HG02938 (cell line): ENCODE measurements at regions not wholly inside any gene's neighbourhood (a gene's known extent, or its start where the extent isn't known, plus 50 kb on each side); places are given as distances from the start of the nearest gene placed in this dataset.

Experiments
- ATAC-seq: cut with Tn5 transposase; IDR thresholded peaks from one replicate; pipeline ENCODE4 v1.9.1; 2021; ENCODE audit warnings: mild to moderate bottlenecking, moderate library complexity; ENCODE audit not compliant: unreplicated experiment

DNA sequence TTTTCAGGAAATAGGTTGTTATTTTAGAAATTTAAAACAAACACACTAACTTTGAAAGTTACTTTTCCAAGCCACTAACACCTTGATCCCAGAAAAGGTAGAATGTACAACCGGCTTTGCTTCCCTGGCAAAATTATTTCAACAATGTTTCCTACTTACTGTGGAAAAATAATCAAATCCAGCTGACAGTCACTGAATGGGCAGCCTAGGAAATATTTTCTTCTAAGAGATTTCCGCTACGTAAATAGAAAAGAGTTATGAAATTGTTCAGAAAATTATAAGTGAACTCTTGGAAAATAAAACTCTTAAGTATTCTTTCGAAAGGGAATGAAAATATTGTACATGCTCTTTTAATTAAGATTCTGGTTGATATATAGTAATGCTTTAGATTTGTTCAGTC lies 195.7 kb downstream of the GASK1B start:
- no peak for ATAC-seq

DNA sequence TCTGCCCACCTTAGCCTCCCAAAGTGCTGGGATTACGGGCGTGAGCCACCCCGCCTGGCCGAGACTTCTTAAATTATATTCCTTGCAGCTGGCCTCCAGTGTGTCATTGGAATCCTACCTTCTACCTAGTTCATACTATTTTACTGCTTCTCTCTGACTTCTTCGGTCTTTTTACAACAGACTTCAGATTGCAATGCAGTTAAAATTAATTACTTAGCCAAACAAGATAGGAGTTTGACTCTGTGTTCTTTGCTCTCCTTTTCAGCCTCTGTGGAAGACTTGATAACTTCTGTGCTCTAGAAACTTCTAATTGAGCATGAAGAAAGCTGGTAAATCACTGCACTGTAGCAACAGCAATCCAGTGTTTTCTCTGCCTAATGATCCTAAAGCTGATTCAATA lies 199.5 kb downstream of the GASK1B start:
- no peak for ATAC-seq

DNA sequence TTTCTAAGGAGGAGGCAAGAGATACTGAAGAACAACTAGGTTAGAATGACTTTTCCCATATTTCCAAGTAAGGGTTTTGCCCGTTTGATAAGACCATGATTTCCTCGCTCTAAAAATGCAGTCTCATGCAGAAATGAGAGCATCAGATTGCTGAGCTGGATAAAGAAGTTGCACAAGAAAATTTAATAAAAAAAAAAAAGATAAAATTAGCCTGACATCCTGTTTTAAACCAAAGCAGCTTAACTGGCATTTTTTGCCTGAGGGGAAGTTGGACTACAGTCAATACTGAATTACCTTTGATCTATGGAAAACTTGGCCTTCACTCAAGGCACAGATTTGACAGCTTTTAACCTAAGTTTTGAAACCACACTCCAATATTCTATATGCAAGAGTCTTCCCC lies 208.4 kb downstream of the GASK1B start:
- no peak for ATAC-seq

DNA sequence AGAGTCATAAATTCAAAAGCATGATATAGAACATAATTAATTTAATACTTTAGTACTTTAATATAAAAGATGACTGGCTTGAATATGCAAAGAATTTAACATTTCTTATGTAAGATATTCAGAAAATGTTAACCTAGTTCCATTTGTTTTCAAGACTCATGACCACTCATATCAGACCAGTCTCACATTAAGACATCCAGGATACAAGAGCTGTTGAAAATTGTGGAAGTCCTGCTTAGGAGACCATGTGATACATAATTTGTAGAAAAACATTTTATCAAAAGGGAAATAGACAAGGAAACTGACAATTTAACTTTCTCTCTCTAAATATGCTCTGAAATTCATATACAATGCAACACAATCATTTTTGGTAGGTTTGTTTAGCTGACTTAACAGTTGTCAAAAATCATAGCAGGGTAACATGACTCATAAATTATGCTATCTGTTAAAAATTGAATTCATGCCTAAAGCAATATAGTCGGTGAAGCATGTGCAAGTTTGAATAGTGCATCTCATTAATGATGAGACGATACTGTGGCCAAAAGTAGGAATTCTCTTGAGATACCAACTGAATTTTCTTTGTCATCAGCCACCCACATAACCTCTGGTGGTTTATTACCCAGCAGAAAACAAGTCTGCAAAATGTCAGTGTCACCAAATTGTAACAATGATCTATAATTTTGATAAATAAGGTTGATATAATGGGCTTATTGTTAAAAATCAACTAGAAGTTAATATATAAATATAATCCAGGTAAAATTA lies 211.4 kb downstream of the GASK1B start:
- no peak for ATAC-seq

DNA sequence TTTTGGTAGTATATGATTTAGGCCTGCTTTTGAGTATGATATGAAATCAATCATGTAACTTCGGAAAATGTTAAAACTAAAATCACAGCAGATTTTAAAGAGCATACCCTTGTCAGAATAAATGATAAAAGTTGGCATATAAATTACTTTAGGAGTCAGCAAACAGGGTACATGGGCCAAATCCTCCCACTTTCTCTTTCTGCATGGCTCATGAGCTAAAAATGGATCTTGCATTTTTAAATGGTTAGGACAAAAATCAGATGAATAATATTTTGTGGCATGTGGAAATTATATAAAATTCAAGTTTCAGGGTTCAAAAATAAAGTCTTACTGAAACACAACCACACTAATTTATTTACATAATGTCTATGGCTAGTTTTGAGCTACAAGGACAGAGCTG lies 214.9 kb downstream of the GASK1B start:
- no peak for ATAC-seq

DNA sequence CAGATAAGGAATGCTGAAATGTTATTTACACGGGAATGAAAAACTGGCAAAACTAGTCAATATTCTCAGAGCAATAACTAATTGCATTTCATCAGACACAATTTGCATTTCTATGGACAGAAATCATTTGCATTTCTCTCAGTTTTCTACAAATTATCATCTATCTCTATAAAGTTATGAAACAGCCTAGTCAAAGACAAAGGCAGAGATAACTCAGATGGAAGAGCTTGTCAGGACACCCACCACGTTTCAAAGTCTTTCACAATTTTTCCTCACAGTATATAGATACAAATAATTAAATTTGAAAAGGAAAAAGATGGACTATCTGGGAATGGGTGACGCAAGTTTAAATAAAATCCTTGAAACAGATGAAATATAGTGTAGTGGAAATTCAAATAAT lies 230.8 kb downstream of the GASK1B start:
- no peak for ATAC-seq

DNA sequence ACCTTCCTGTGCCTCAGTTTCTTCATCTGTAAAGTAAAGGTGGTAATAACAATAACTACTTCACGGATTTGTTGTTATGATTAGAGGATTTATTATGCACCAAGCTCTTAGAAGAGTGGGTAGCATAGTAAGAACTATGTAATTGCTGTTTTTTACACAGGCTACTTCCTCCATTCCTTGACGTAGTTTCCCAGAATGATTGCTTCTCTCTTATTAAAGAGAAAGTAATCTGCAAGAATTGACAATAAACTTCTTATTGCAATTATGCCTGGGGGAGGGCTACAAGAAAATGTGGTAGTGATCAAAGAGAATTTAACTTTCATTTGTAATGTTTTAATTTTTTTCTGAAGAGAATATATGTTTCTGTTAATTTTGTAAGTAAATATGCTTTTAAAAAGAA lies 238.7 kb downstream of the GASK1B start:
- no peak for ATAC-seq

DNA sequence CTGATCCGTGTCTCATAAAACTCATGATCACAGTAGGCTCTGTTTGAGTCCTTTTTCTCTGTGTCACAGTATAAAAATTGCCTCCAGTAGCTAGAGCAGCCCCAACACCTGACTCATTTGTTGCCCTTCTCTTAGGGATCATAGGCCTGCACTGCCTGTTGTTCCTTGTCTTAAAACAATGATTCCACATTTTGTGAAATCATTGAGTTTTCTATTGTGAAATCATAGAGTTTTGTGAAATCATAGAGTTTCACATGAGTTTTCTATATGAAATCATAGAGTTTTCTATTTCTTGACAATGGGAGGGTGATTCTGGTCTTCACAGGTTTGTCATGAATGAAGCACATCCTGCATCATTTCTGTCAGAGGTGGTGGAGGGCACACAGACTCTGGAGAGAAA lies 239.9 kb downstream of the GASK1B start:
- no peak for ATAC-seq

DNA sequence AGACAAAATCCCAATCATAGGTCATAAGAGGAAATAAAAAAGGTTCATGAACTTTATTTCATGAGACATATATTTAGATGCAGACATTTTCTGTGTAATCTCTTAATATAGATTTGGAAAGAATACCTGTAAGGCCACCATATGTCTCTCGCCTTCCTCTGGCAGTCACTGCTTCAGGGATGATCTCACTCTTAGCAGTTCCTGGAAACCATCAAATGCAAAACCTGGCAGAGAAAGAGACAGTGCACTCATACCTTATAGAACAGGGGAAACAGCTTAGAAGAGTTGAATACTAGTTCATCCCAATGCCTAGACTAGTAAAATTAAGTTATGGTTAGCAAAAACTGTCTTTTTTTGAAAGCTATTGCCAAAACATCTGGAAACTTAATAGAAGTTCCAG lies 243.3 kb downstream of the GASK1B start:
- ATAC-seq, result no peak

DNA sequence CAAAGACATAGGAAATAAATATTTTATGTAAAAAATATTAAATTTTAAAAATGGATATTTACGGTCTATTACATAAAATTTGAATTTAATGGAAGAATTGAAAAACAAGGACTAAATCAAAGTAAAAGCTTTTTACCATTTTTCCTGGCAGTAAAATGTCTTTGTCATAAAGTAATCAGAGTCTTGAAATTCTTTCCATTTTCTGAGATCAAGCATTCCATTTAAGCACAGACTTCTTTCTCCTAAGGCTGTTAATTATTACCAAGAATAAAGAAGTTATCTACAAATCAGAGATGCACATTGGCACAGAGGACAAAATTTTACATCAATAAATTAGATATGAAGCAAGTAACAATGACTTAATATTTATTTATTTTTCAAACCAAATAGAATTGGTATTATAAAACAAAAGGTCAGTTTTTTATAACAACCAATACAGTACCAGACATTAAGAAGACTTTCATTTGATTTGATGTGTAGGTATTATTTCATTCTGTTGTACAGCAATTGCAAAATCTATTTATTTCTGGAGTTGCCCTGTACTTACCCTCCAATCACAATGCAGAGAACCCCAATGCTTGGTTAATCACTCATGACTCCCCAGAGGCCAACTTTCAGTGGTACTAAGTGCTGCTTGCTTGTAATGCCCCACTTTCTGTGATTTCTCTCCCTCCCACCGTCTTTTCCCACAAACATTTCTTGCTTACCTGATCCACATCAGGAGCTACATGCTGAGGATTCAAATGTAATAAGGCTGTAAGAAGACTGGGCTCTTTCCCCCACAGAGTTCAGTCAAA lies 254.6 kb downstream of the GASK1B start:
- ATAC-seq, result no peak

DNA sequence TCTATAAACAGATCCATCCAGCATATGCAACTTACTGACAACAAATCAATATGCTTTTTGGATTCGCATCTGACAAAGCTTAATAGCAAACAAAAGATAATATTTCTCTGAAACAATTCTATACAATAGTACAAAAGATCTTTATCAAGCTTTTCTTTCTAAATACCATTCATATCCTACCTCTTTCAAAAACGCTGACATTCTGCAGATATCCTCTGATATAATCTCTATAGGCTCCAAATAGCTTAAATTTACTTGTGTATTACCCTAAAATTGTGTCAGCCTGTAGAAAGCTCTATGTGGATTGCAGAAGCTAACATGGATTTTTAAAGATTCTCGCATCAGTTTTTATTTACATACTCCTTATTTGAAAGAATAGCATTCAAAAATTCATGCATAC lies 260.6 kb downstream of the GASK1B start:
- no peak for ATAC-seq

DNA sequence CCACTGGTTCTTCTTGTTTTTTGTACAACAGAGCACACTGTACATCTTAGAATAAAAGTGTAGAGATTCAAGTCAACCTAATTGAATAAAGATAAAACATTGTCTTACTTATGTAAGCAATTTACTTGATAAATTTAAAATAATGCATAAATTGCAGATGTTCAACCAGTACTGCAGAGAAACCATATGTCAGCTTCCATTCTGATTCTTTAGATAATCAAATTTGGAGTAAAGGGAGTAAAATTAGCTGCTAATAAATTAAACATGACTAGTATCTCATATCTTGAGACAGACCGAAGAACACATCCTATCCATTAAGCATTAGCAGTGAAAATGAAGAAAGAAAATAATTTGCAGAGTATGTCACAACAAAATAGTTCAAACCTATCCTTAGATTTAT lies 261.2 kb downstream of the GASK1B start:
- ATAC-seq, result no peak

DNA sequence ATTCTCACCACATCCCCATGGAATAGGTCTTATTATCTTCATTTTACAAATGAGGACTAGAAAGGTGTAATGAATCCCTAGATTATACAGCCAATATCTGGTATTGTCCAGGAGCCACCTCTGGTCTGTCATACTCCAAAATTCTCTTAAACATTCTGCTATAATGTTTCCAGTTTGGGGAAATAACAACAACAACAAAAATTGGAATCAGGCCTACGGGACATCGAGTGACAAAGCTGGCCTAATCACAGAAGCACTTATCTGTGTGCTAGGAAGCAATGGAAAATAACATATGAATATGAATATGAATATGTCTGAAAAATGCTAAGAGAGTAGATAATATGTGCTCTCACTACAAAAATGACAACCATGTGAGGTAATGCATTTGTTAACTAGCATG lies 264.1 kb downstream of the GASK1B start:
- ATAC-seq, result no peak

DNA sequence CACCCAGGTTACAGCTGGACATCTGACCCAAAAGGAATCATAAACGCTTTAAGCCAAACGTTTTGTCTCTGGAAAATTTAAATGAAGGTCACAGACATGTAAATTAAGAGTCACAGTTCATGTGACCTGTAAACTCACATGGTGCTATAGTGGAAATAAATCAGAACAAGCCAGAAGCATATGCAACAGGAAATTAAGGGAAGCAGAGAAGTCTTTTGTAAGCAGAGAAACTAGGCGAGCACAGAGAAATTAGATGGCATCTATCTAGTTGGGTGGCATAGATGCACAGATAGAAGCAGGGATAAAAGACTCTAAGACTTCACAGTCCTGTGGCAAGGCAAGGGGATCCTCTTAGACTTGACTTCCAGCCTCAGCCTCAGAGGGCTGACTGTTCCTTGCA lies 264.8 kb downstream of the GASK1B start:
- ATAC-seq, result no peak

DNA sequence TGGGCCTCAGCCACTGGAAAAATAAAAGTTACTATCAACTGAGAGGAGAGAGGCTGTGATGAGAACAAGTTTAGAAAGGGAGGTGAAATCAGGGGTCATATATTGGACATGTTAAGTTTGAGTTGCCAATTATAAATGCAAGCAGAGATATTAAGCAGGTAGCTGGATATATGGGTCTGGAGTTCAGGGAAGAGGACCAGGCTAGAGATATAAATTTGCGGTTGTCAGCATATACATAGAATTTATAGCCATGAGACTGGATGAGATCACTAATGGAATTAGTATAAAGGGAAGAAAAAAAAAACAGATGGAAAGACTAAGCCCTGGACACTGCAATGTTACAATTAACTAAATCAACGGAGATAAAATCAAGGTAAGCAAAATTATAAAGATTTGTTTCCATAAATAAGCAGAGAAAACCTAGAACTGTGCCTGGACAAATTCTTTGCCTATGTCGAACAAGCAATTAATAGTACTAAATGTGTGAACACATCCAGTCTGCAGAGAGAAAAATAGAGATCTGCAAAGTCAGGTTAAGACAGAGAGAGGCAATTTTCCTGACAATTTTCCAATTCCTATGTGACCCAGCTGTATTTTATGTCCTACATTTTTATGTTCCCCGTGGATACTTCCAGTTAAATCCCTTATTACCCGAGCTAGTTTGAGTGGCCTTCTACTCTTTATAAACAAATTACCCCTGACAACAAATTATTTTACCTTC lies 265.4 kb downstream of the GASK1B start:
- ATAC-seq, result no peak

DNA sequence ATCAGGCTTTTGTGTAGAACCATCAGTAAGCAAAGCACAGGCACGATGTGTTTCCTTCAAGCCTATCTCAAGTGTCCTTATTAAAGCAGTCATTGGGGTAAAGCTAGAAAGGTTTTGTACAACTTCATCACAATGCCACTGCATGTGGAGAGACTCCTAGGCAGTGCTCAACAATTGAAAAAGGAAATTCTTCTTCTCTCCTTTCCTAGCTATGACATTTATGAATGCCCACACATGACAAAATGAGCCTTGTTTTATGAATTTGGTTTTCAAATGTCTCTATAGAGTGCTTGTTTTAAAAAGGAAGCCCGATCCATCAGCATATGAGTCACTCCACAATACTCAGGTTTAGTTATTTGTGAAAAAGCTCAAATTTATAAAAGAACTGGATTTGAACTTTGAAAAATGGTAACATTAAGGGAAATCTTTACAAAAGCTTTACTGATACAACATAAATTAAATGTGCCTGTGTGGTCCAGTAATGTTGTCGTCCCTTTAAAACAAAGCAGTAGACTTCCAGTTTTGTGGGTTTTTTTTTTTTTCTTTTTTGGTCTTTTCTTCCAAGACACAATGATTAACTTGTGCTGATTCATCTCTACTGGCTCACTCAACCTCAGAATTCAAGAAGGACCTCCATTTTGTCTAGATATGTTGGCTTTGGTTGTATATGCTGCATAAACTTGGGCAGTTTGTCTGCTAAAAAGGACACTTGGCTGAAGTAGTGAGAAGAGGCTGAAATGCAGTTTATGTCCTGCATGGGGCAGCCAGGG lies 273.8 kb downstream of the GASK1B start:
- ATAC-seq, result no peak

DNA sequence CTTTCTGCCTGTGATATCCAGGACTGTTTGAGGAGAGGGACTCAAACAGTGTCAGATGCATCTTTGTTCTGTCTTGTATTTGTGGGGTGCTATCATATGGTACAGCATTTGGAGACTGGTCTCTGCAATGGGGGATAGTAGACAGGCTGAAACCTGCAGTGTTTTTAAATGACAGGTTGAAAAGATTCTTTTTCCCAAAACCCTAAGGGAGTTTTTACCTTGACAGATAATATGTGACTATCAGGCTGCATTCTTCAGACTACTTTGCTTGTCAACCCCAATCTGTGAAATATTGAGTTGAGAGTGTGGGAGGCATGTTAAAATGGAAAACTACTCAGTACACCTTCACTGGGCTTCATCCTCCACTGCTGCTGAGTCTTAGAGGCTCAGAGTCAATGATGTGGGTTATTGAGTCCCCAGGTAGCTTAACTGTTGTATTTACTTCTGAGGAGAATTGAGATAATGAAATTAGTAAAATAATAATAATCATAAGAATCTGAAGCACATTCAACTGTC lies 274.9 kb downstream of the GASK1B start:
- no peak for ATAC-seq

DNA sequence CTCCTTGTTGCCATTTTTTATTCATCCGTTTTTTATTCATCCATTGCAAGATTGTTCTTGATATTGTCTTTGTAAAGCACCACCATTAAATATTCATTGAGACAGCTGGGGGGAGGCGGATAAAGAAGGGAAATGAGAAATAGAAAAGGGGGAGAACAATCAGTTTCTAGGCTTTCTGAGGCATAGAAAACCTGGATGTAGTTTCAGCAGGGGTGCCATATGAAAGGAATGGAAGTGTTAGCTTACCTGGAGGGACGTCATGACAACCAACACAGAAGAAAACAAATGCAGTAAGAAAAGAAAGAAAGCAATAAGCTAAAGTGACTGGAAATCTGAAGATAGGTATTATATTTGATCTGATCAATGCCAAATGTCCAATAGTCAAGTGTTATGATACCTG lies 276.1 kb downstream of the GASK1B start:
- ATAC-seq, result no peak

DNA sequence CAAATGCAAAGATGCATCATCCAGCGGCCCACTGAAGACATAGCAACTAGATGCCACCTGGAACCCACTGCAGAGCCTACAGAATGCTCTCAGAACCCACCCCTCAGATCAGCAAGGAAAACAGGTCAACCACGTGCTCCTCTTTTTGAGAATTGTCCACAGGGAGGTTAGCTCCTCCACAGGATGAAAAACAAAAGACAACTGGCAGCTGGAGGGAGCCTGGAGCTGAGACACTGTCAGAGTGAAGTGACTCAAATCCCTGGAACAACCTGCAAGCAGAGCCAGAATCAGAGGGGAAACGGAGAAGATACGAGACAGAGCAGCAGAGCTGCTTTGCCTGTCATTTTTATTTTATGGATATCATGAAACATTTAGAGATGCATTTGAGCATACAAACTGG lies 277.6 kb downstream of the GASK1B start:
- ATAC-seq, result no peak

DNA sequence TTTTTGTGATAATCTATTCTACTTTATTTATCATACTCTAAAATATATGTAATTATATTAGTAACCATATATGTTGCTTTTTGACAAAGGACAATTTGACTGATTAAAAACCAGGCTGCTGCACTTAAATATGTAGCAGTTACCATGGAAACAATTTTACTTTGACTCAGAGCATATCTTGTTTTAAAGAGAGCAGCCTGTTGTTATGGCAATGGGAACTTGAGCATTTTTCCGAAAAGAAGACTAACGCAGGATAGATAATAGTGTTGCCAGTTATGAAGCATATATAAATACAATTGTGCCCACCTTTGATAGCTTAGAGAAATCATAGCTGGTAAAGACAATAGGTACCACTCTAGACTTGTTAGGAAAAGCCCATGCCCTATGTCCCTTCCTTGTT lies 283.0 kb downstream of the GASK1B start:
- ATAC-seq, result no peak

DNA sequence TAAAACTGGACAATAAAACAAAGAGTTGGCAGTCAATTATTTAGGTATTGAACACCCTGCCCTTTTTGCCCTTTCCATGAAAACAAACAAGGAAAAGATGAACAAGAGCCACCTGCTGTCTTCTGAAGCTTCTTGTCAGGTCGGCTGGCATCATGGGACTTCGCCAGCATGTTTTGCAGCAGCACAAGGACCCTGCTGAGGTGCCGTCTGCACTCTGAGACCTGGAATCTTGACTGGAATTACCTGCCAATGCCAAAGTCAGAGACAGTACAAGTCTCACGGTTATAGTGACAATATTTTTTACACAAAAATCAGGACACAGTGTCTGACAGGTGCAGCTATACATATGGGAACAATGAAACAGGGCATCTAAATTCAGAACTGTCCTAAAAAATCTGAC lies 284.5 kb downstream of the GASK1B start:
- no peak for ATAC-seq
